Putamen (tissue), 1 donor: ENCODE measurements at regions not wholly inside any gene's neighbourhood (a gene's known extent, or its start where the extent isn't known, plus 50 kb on each side); places are given as distances from the start of the nearest gene placed in this dataset.

Experiments used
- DNase-seq: peaks from one replicate; pipeline ENCODE4 v3.0.0-alpha.2; 2016; ENCODE audit warnings: low spot score

- no peak for DNase-seq
These were observed 520.3 kb downstream of the CDH26 start for GRCh38 chr20:60478533-60478932.

GRCh38 chr20:60480950-60481742, 522.9 kb downstream of the CDH26 start:
- no peak for DNase-seq

- DNase-seq, result no peak
These were observed 523.5 kb downstream of the CDH26 start for GRCh38 chr20:60481743-60482133.

GRCh38 chr20:60482221-60483008, 524.2 kb downstream of the CDH26 start:
- DNase-seq, result no peak

GRCh38 chr20:60483371-60483770, 525.1 kb downstream of the CDH26 start:
- no peak for DNase-seq

- DNase-seq, result no peak
These were observed 526.1 kb downstream of the CDH26 start for GRCh38 chr20:60484316-60484715.

GRCh38 chr20:60485012-60485760, 527.0 kb downstream of the CDH26 start:
- no peak for DNase-seq

- no peak for DNase-seq
These were observed 528.1 kb downstream of the CDH26 start for GRCh38 chr20:60486315-60486714.

- DNase-seq, result no peak
These were observed 528.7 kb downstream of the CDH26 start for GRCh38 chr20:60486937-60487336.

- DNase-seq, result no peak
These were observed 532.2 kb downstream of the CDH26 start for GRCh38 chr20:60490217-60491050.

GRCh38 chr20:60491051-60491581, 532.9 kb downstream of the CDH26 start:
- DNase-seq, result no peak

GRCh38 chr20:60494476-60494875, 536.3 kb downstream of the CDH26 start:
- DNase-seq, result no peak

GRCh38 chr20:60497298-60498035, 539.2 kb downstream of the CDH26 start:
- no peak for DNase-seq

- DNase-seq, result no peak
These were observed 541.9 kb downstream of the CDH26 start for GRCh38 chr20:60500038-60500701.

- no peak for DNase-seq
These were observed 542.8 kb downstream of the CDH26 start for GRCh38 chr20:60501048-60501447.

- no peak for DNase-seq
These were observed 544.7 kb downstream of the CDH26 start for GRCh38 chr20:60502881-60503280.

- no peak for DNase-seq
These were observed 547.2 kb downstream of the CDH26 start for GRCh38 chr20:60505423-60505822.

- DNase-seq, result no peak
These were observed 547.8 kb downstream of the CDH26 start for GRCh38 chr20:60506061-60506460.

- no peak for DNase-seq
These were observed 549.0 kb downstream of the CDH26 start for GRCh38 chr20:60507087-60507694.

- no peak for DNase-seq
These were observed 551.2 kb downstream of the CDH26 start for GRCh38 chr20:60509407-60509806.
